OCI-M2 (cell line): ENCODE measurements at regions not wholly inside any gene's neighbourhood (a gene's known extent, or its start where the extent isn't known, plus 50 kb on each side); places are given as distances from the start of the nearest gene placed in this dataset.

Experiments used
- DNase-seq: peaks from one replicate; lab custom pipeline; 2025; ENCODE audit not compliant: unreplicated experiment; lab: John Stamatoyannopoulos, UW

DNA sequence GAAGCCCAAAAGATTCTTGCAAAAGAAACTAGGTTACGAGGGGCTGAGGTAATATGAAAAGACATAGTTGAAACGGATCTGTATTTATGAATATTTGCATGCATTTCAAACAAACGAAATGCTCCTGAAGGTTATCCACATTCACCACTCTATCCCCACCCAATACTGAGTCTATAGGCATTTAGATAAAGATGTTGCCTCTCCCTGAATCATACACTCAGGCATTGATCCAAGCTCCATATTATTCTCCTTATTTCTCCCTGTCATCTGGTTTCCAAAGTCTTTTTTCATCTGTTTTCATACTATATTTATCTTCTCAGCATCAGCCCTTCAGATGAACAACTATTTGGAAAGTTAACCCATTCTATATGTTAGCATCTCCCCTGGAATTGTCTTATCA, 492.5 kb upstream of the TGFBR2 start:
- DNase-seq = no peak

DNA sequence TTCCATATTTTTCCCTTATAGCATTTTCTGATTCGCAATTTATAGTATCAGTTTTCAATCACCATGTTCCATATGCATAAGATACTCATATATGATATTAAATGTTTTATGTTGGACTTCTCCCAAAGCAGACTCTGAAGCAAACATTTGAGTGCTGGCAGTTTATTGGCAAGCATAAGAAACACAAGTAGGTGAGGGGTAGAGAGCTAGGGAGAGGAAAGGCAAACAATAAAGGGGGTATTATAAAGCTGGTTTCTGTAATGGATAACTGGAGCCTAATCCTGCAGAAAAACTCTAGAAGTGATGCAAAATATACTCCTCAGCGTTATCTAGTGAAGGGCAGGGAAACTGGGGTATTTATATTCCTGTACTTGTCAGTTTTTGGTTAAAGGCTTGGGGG, 491.5 kb upstream of the TGFBR2 start:
- DNase-seq = no peak

DNA sequence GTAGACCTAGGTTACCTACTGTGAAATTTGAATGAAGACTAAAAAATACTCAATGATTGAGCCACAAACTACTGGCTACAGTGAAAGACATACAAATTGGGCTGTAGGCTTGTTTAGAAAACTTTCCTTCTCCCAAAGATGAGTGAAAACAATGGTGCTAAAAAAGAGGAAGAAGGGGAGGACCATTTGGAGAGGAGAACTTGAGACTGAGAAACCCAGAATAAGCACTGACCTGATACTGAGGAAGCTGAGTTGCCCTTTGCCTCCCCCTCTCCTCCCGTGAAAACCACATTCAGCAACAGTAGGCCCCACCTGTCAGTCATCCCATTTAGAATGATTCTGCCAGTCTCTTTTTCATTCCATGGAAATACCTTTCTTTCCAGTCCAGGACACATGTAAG, 484.0 kb upstream of the TGFBR2 start:
- DNase-seq = no peak

DNA sequence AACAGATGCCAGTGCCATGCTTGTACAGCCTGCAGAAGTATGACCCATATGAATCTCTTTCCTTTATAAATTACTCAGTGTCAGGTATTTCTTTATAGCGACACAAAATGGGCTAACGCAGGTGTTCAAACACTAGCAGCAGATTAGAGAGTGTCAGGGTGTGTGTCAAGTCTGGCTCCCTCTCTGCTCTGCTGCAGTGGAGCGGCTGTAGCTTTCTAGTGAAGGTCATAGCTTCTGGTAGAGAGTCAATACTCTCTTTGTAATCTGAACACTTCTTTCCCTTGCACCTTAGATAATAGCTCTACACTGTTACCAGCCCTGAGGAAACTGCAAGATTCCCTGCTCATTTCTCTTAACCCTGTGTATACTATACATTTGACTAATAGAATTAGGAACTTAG, 483.2 kb upstream of the TGFBR2 start:
- DNase-seq = no peak

GRCh38 chr3:30123755-30124154, 482.6 kb upstream of the TGFBR2 start:
- no peak for DNase-seq

- DNase-seq = no peak
Observed at GRCh38 chr3:30124435-30125370, 481.7 kb upstream of the TGFBR2 start.

DNA sequence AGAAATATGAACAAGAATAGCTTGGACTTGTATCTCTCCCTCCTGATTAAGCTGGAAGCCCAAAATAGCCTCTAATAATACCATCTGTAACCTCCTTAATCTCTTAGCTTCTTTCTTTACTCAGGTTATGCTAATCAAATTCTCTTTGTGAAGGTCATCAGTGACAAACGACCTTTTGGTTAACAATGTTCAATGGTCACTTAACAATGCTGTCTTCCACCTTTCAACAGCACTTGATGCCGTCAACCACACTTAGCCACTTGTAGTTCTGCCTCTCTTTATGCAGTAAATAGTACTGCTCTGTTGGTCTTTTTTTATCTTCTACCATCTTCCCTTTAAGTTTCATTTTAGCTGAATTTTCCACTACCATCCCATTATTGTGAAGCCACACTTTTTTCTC, 476.6 kb upstream of the TGFBR2 start:
- no peak for DNase-seq

DNA sequence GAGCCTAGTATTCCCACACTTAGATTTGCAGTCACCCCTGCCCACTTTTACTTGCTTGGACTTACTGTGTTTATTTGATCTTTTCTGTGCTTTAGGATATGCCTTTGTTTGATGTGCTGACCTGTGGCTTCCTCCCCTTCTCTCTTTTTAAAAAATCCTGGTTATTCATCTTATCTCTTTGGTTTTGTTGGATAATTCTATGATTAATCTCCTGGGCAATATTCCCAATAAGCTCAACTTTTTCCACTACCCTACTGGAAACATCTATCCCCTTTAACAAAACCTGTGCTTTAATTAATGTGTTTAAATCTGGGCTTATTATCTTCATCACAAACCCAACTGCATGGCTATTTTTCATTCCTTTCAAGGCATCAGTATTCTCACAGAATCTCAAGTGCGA, 476.0 kb upstream of the TGFBR2 start:
- DNase-seq = no peak

- no peak for DNase-seq
Observed at GRCh38 chr3:30131191-30131590, 475.2 kb upstream of the TGFBR2 start.

DNA sequence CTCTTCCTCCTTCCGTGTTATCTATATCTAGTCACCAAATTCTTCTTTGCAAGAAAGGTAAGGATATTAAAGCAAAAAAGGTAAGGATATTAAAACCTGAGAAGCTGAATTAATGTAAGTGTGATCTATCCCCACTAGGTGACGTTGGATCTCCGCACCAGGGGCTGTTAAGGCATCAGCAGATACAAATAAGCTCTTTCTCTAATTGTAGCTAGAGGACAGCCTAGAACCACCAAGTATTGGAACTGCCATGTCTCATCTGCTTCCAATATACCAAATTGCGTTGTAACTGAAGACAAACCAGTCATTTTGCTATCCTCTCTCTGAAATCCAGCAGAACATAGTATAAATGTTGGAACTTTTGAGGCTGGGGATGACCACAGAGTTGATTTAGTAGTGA, 471.2 kb upstream of the TGFBR2 start:
- DNase-seq = no peak

- no peak for DNase-seq
Observed at GRCh38 chr3:30139283-30139682, 467.1 kb upstream of the TGFBR2 start.

- DNase-seq = no peak
Observed at GRCh38 chr3:30140356-30141075, 465.9 kb upstream of the TGFBR2 start.

DNA sequence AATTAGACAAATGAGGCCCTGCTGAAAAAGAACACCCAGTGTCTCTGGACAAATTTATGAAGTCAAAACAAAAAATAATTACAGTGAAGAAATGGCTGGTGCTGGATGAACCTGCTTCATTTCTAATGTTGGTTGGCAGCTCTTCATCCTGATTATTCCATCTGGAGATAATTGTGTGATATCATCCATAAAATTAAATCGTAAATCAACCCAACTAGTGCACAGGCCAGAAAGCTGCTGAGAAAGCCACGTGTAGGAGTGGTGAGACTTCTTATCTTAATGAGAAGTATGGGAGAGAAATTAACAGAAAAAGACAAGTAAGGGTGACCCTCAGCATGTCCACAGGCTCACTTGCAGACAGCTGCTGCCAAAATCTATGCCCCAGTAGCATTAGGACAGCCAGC, 465.2 kb upstream of the TGFBR2 start:
- DNase-seq = no peak

DNA sequence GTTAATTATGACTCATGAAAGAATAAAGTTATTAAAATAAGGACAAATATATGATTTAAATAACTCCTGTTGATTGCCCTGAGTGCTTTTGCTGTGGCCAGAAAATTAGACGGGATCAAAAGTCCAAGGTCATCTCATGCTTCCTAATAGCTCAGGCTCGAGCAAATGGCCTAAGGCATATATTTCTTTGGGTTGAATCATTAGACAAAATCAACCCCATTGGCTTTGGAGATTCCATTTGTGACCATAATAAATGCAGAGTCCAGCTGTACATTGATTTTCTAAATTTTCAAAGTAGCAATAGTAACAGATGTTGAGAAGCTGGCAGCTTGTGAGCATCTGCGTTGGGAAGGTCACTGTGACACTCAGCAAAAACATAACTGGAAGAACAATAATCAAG, 464.5 kb upstream of the TGFBR2 start:
- DNase-seq = no peak

DNA sequence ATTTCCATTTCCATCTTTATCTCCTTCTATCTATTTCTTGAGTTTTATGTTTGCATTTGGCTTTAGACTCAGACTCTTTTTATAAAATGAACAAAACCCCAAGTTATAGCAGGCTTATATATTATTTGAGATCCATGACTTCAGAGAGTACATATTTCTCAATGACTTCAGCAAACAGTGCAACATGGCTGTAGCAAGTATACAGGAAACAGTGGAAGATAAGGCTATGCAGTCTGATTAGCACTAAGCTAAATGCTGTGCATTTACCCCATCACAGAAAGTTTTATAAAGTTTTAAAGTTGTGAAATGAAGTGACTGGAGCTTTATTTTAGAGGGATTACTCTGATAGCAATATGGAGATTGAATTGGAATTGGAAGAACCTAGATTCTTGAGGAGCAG, 463.5 kb upstream of the TGFBR2 start:
- no peak for DNase-seq

DNA sequence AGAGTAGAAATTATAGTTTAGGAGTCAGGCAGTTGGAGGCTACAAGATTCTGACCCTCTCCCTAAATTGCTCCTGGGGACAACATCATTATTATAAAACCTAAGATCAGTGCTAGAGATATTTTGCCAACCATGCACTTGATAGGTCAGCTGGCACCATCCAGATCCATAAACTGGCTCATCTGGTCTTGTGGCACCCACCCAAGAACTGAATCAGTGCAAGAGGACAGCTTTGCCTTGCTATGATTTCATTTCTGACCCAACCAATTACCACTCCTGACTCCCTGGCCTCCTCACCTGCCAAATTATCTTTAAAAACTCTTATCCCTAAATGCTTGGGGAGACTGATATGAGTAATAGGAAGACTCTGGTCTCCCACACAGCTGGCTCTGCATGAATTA, 461.1 kb upstream of the TGFBR2 start:
- no peak for DNase-seq

- DNase-seq = no peak
Observed at GRCh38 chr3:30146978-30147377, 459.4 kb upstream of the TGFBR2 start.

GRCh38 chr3:30154853-30155252, 451.5 kb upstream of the TGFBR2 start:
- no peak for DNase-seq

- DNase-seq = no peak
Observed at GRCh38 chr3:30155755-30156154, 450.6 kb upstream of the TGFBR2 start.

DNA sequence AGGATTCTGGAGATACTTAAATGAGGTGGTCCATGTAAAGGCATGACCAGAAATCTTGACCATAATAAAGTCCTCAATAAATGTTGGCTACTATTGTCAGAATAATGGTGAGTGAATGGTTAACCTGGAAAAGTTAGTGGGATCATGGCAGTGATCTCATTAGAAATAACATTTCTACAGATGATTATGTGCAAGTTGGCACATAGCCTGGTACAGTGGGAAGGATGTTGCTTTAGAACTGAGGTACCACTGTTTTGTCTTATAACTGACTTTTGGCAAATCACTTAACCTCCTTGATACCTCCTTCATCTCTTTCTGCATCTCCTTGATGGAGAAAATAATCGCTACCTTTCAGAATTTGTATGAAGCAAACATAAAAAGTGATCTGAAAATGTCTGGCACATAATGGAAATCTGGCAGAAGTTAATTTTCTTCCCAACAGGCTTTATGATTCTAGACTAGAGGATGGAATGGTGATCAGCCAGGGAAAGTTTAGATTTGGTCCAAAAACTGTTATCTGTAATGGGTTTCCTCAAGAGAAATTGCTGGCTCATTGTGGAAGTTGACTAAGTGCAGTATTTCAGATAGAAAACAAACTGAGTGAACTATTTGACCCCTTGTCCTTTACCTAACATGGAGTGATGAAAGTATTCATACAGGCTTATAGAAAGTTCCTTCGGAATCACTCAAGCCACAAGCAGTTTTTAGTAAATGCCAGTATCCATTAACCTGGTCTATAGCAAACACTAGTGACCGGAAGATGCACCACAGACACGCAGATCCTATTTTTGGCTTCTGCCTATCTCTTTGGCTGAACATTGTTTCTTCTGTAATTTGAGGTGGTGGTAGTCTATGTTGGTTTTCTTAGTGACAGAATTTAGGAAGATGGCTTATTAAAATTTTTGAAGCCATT, 449.6 kb upstream of the TGFBR2 start:
- no peak for DNase-seq

GRCh38 chr3:30161375-30161774, 445.0 kb upstream of the TGFBR2 start:
- no peak for DNase-seq
